ENCODE measurements at regions not wholly inside any gene's neighbourhood (a gene's known extent, or its start where the extent isn't known, plus 50 kb on each side); places are given as distances from the start of the nearest gene placed in this dataset.

DNA sequence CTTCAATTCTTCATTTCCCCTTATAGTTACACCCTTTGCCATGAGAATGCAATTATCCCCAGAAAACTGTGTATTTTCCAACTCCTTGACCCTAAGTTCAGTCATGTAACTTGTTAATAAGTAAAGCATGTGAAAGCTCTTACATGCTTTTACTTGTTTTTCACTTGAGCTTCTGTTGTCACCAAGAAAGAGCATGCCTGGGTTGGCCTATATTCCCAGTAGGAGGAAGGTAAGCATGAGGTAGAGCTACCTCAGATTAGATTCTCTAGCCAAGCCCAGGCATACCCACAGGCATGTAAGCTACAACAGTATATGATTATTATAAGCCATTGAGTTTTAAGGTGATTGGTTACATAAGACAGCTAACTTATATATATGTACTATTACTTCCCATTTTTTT lies 101.7 kb upstream of the SMLR1 start:
- in situ Hi-C loops (cut with MboI) (no loop called here), intact Hi-C loops (cut with micrococcal nuclease) (no loop called here)
- Histone ChIP-seq H3K4me2 (ENCODE audit: insufficient read depth, low read length) (no peak overlapping the region), H3K27me3 (ENCODE audit: control insufficient read depth in 2 of 2, insufficient read depth in 2 of 2, low read length in 2 of 2) (no peaks in the 10 kb centered on the region), H3K4me3 (no peak overlapping the region), H3K9me3 (replicated peaks; ENCODE audit: control insufficient read depth, insufficient read depth, low read depth, low read length) (no peaks in the 10 kb centered on the region), H3K9ac (ENCODE audit: insufficient read depth in 1 of 2, low read depth in 2 of 2, low read length in 2 of 2) (no peak overlapping the region), H2AFZ (ENCODE audit: low read depth, low read length) (no peak overlapping the region), H3K9me1 (ENCODE audit: control insufficient read depth, insufficient read depth, low read length) (no peaks in the 10 kb centered on the region), H3K4me1 (replicated peaks in 1 of 2; ENCODE audit: control insufficient read depth in 2 of 2, insufficient read depth in 2 of 2, low read length in 2 of 2) (no peaks in the 10 kb centered on the region), H3K27ac (ENCODE audit: extremely low read depth, low read depth, low read length) (no peak overlapping the region), H3K79me2 (ENCODE audit: control insufficient read depth, insufficient read depth, low read length) (no peaks in the 10 kb centered on the region), H4K20me1 (replicated peaks; ENCODE audit: control insufficient read depth, insufficient read depth, low read length) (no peaks in the 10 kb centered on the region), H3K36me3 (ENCODE audit: control insufficient read depth, insufficient read depth, low read length) (no peaks in the 10 kb centered on the region)
- DNase-seq (ENCODE audit: extremely low read depth in 1 of 4, low spot score in 3 of 4) (no peak), ATAC-seq (no peak), FAIRE-seq (no peak)
- no TSS peak for BruUV-seq (replicated peaks)
- ChIA-PET POLR2A (no interaction called here), CTCF (ENCODE audit: low intra/inter-chr PET ratio) (no interaction called here)
- TF ChIP-seq, protein P1, sequence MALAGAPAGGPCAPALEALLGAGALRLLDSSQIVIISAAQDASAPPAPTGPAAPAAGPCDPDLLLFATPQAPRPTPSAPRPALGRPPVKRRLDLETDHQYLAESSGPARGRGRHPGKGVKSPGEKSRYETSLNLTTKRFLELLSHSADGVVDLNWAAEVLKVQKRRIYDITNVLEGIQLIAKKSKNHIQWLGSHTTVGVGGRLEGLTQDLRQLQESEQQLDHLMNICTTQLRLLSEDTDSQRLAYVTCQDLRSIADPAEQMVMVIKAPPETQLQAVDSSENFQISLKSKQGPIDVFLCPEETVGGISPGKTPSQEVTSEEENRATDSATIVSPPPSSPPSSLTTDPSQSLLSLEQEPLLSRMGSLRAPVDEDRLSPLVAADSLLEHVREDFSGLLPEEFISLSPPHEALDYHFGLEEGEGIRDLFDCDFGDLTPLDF (CRISPR knock-in tag; IDR thresholded peaks at IDR 0.05), result no peak
- TF ChIP-seq ZSCAN32 (CRISPR knock-in tag; IDR thresholded peaks at IDR 0.05) (no peak), DMBX1 (CRISPR knock-in tag; IDR thresholded peaks at IDR 0.05; ENCODE audit: borderline replicate concordance) (no peak), PRMT5 (CRISPR knock-in tag; IDR thresholded peaks at IDR 0.05) (no peak), DNMT1 (IDR thresholded peaks at IDR 0.05) (no peak), ZNF445 (CRISPR knock-in tag; IDR thresholded peaks at IDR 0.05; ENCODE audit: low read depth) (no peak), CXXC5 (CRISPR knock-in tag; IDR thresholded peaks at IDR 0.05) (no peak), PHF8 (IDR thresholded peaks at IDR 0.05; ENCODE audit: borderline replicate concordance, low read length) (no peak), HOXB6 (CRISPR knock-in tag; IDR thresholded peaks at IDR 0.05; ENCODE audit: borderline replicate concordance) (no peak), CHD1 (IDR thresholded peaks at IDR 0.05; ENCODE audit: low read length) (no peak), ZNF766 (CRISPR knock-in tag; conservative IDR thresholded peaks at IDR 0.05) (no peak), NRF1 (conservative IDR thresholded peaks at IDR 0.05 in 1 of 2, IDR thresholded peaks at IDR 0.05 in 1 of 2) (no peak)
- TF ChIP-seq, protein P2, sequence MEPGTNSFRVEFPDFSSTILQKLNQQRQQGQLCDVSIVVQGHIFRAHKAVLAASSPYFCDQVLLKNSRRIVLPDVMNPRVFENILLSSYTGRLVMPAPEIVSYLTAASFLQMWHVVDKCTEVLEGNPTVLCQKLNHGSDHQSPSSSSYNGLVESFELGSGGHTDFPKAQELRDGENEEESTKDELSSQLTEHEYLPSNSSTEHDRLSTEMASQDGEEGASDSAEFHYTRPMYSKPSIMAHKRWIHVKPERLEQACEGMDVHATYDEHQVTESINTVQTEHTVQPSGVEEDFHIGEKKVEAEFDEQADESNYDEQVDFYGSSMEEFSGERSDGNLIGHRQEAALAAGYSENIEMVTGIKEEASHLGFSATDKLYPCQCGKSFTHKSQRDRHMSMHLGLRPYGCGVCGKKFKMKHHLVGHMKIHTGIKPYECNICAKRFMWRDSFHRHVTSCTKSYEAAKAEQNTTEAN (CRISPR knock-in tag; IDR thresholded peaks at IDR 0.05), result no peak
- TF ChIP-seq, protein P3, sequence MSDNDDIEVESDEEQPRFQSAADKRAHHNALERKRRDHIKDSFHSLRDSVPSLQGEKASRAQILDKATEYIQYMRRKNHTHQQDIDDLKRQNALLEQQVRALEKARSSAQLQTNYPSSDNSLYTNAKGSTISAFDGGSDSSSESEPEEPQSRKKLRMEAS (CRISPR knock-in tag; IDR thresholded peaks at IDR 0.05), result no peak
- TF ChIP-seq, protein P4, sequence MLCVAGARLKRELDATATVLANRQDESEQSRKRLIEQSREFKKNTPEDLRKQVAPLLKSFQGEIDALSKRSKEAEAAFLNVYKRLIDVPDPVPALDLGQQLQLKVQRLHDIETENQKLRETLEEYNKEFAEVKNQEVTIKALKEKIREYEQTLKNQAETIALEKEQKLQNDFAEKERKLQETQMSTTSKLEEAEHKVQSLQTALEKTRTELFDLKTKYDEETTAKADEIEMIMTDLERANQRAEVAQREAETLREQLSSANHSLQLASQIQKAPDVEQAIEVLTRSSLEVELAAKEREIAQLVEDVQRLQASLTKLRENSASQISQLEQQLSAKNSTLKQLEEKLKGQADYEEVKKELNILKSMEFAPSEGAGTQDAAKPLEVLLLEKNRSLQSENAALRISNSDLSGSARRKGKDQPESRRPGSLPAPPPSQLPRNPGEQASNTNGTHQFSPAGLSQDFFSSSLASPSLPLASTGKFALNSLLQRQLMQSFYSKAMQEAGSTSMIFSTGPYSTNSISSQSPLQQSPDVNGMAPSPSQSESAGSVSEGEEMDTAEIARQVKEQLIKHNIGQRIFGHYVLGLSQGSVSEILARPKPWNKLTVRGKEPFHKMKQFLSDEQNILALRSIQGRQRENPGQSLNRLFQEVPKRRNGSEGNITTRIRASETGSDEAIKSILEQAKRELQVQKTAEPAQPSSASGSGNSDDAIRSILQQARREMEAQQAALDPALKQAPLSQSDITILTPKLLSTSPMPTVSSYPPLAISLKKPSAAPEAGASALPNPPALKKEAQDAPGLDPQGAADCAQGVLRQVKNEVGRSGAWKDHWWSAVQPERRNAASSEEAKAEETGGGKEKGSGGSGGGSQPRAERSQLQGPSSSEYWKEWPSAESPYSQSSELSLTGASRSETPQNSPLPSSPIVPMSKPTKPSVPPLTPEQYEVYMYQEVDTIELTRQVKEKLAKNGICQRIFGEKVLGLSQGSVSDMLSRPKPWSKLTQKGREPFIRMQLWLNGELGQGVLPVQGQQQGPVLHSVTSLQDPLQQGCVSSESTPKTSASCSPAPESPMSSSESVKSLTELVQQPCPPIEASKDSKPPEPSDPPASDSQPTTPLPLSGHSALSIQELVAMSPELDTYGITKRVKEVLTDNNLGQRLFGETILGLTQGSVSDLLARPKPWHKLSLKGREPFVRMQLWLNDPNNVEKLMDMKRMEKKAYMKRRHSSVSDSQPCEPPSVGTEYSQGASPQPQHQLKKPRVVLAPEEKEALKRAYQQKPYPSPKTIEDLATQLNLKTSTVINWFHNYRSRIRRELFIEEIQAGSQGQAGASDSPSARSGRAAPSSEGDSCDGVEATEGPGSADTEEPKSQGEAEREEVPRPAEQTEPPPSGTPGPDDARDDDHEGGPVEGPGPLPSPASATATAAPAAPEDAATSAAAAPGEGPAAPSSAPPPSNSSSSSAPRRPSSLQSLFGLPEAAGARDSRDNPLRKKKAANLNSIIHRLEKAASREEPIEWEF (CRISPR knock-in tag; IDR thresholded peaks at IDR 0.05), result no peak
